ENCODE measurements at regions not wholly inside any gene's neighbourhood (a gene's known extent, or its start where the extent isn't known, plus 50 kb on each side); places are given as distances from the start of the nearest gene placed in this dataset.

- TF ChIP-seq CTCF (IDR thresholded peaks at IDR 0.05) (no peak), POLR2A (IDR thresholded peaks at IDR 0.05) (no peak), EP300 (IDR thresholded peaks at IDR 0.05) (no peak), POLR2AphosphoS5 (IDR thresholded peaks at IDR 0.05) (no peak)
Measured at GRCh38 chr6:150465610-150466009, 96.8 kb downstream of the IYD start.

Data from suprapubic skin (tissue), 4 donors.